HG02623 (cell line): ENCODE measurements at regions not wholly inside any gene's neighbourhood (a gene's known extent, or its start where the extent isn't known, plus 50 kb on each side); places are given as distances from the start of the nearest gene placed in this dataset.

Experiments used
- ATAC-seq: cut with Tn5 transposase; IDR thresholded peaks from one replicate; pipeline ENCODE4 v1.9.1; 2021; ENCODE audit warnings: moderate library complexity; ENCODE audit not compliant: unreplicated experiment

DNA sequence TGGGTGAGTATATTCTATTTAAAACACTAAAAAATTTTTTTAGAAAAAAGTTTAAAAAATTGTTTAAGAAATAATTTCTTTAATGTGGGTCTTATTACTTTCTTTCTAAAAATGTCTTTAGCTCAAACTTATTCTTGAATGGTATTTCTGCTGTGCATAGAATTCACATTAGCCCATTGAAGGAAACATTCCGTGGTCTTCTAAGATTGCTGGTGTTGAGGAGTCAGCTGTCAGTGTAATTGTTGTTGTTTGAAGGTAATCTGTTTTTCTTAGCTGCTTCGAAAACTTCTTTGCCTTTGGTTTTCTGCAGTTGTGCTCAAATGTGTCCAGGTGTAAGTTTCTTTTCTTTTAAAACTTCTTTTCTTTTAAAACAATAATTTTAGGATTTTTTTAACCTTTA is 85.4 kb upstream of the KLF12 start:
- ATAC-seq: no peak

DNA sequence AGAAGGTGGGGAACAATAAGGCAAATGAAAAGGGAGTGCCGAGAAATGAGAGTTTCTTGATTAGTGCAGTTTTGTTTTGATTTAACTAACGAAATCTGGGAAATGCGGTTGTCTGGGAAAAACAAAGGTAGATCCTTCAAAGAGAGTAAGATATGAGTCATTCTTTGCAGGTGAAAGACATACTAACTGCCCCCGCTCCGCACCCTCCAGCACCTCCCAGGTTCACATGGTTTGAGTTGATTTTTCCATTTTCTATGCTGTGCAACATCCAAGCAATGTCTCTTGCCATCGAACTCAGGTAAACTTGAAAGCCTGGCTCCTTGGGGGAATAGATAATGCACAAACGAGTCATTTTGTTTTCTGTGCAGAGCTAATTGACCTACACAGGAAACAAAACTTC is 84.1 kb upstream of the KLF12 start:
- no peak for ATAC-seq

DNA sequence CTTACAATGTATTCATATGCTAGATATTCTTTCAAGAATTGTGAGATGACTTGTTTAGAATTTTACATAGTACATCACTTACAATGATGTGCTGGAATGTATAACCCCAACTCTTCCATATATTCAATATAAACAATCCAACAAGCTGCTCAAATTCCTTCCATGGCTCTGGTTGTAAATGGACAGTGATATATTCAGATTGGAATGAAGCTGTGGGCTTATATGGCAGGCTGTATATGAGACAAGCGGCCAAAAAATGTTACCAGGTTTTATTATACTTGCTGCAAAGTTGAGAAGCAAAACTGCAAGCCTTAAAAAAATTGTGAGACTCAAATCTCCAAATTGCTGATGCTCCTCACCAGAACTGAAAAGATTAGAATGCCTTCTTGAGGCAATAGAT is 83.6 kb upstream of the KLF12 start:
- no peak for ATAC-seq

DNA sequence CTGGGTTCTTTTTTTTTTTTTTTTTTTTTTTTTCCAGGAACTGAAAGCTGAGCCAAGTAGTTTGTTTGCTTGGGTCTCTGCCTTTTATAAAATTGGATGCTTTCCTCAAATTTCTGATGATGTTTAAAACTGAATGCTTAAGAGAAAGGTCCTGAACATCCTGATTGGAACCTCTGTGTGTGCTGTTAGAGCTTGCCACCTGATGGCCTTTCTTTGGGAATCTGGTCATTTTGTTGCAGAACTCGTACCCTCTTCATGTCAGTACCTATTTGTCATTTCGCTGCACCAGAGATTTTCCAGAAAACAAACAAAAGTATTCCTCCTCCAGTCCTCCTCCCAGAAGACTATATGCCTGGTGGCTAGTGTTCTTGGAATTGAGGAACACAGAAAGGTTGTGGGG is 81.2 kb upstream of the KLF12 start:
- no peak for ATAC-seq

DNA sequence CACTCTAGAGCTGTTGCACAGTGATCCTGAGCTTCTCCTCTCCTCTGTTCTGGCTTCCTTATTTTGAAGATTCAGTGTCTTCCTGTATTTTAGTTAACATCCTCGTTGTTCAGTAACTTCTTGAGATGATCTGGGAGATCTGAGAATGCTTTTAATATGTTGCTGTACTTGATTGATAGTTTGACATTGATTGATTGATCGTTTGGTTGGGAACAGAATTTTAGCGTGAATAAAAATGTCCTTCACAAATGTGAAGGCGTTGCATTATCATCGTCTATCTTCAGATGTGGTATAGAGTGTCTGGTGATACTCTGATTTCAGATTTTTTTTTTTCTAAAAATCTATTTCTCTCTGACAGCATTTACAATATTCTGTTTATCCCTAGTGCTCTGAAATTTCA is 80.1 kb upstream of the KLF12 start:
- no peak for ATAC-seq

DNA sequence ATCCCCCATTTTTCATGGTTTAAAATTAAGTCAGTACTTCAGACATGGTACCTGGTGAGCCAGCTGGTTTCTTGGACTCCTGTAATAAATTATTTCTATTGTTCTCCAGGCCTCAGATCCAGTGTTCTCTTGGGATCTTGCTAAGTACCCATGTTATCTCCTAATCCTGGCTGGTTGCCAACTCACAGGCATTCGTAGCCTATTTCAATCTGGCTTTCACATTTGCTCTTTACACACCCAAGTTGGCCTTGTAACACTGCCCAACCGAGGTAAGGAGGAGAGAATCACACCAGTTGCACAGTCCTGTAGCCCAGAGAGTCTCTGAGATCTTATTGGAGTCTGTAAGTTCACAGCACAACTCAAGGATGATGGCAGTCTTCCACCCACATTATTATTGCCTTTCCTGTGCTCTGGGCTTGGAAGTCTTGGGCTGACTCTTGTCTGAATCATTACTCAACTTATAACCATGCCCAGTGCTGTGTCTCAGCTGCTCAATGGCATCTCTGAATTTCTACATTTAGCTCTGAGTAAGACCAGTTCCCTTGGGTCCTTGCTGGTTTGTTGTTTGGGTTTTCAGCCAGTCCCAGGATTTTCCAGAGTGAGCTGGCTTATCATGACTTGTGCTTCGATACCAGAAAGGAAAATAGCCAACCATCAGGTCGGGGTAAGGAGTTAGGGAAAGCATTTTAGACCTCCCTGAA is 76.6 kb upstream of the KLF12 start:
- no peak for ATAC-seq

DNA sequence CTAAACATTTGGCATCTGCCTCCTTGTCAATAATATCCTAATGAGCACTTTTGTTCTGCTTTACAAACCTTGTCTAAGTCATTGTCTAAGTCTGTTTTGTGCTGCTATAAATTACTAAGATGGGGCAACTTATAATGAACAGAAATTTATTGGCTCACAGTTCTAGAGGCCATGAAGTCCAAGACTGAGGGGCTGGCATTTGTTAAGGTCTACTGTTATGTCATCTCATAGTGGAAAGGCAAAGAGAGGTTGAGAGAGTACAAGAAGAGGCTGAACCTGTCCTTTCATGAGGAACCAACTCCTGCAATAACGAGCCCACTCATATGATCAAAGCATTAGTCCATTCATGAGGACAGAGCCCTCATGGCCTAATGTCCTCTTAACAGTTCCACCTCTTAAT is 72.7 kb upstream of the KLF12 start:
- ATAC-seq: no peak

DNA sequence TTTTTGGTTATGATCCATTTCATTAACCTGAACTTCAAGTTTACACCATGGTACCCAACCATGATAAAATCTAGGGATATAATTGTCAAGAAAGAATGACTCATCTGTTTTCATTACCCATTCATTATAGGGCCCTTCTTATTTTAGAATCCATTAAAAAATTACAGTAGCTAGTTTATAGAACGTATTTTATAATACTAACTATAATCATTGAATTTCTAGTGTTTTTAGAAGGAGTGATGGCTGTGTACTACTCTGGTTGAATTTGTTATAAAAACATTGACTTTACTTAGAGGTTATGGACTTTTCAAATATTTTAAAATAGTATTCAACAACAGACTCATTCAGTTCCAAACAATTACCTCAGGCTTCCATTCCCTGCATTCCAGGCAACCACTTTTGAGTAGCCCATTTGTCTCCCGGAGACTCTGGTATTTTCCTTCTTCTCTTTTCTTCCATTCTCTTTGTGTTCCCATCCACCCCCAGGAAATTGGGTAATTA is 71.9 kb upstream of the KLF12 start:
- ATAC-seq: no peak

DNA sequence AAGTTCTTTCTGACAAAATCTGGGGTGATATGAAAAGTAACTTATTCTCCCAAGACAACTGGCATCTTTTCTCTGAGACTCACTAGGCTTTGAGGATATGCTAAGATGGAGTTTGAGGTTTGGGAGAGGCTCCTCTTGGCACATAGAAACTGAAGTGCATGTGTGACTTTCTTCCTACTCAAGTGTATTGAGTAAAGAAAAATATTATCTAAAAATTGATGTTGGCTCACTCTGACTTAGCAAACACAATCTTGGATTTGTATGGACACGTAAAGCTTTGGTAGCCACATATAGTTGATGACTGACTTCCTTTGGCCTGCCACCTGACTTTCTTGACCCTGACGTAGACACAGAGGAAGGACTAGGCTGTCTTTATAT is 71.1 kb upstream of the KLF12 start:
- ATAC-seq: no peak

DNA sequence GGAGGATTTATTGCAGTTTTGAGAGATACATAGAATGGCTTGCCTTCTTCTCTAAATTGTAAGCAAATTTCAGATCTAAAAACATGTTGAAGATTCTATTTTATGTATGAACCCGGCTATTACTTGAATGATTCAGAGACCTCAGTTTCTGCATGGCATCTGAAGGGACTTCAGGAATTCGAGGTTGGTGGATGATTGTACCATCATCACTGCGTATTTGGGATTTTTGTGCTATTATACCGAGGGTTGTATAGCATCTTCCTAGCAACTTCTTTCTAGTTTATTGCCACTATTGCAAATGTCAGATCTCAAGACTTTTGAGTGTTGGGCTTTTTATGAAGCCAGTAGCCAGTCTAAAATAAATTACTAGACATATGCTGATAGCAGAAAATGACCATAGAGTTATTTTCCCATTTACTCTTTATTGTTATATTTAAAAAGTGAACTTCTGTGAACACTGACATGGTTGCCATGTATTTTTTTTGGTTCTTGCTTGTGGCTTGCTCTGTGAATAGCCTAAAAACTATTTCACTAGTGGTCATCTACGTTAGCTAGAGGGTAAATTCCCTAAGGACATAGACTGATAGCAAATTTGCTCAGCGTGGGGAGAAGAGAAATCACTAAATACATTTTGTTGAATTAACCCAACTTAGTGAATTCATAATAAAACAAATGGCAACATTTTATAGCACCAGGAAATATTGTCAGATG is 70.6 kb upstream of the KLF12 start:
- no peak for ATAC-seq

DNA sequence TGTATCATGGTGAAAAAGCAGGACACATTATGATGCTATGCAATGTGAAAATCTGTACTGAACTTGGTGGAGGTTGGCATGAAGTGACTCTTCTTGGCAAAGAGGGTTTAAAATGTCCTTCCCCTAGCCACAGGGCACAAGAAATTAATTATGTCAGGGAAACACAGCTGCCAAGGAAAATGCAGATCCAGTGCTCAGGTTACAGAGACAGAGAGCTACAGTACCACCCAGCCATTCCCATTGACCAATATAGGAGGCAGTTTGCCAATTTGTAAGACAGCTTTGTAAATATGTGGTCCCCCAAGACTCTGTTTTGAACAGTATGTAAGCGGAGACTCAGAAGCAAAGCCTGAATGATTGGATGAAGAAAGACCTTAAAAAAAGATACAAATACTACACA is 69.4 kb upstream of the KLF12 start:
- ATAC-seq: no peak

DNA sequence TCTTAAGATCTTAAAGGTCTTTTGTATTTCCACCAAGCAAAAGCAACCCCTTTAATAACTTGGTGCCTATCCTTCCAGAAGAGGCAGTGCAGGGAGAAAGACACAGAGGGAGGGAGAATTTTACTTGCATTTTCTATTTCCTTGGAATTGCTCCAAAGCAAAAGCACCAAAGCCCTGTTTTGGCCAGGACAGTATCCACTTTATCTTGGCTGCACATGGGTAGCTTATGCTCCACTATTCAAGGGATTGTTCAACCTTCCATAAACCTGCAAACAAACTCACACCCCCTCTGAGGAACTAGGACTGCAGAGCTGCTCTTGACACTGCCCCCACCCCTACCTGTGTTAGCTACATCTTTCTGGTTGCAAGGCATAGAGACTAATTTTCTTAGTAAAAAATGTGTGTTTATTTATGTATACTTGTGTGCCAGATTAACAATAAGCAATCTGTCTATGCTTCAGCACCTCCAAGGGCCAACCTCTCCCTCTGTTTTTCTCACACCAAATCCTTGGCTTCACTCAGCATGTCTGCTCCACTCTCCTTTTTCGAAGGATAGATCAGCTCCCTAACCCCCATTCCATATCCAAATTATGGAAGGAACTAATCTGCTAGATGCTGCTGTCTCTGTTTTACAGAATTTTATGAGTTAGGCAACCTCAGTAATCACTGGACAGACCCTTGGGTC is 68.1 kb upstream of the KLF12 start:
- ATAC-seq: no peak

DNA sequence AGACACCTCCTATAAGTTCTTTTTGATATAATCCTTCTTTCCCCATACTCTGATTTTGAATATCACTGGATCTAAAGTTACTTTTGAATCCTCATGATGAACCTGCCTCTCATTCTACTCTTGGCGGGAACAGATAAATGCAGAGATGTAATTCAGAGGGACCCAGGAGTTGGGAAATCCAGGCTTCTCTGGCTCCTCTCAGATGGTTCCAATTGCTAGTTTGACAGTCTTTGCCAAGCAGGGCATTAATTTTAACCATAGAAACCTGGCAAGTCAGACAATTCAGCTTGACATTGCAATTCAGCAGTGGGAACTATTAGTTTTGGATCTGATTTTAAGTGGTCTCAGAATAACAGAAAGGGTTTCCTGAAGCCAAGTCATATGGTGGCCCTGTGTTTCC is 67.3 kb upstream of the KLF12 start:
- ATAC-seq: no peak

DNA sequence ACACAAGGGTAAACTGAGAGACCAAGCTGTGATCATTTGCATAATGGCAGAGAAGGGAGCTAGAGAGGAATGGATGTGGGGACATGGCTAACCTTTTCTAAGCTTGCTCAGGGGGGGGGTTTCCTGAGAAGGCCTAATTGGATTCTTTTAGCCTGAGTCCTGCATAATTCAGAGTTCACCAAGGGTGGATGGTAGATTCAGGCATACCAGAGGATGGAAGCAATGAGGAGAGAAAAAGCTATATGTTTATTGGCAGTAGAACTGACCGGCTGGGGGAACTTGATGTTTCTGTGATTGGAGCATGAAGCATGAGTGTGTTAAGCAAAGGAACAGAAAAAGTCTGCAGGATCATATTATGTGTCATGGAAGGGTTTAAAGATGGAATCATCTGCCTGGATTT is 65.9 kb upstream of the KLF12 start:
- no peak for ATAC-seq

DNA sequence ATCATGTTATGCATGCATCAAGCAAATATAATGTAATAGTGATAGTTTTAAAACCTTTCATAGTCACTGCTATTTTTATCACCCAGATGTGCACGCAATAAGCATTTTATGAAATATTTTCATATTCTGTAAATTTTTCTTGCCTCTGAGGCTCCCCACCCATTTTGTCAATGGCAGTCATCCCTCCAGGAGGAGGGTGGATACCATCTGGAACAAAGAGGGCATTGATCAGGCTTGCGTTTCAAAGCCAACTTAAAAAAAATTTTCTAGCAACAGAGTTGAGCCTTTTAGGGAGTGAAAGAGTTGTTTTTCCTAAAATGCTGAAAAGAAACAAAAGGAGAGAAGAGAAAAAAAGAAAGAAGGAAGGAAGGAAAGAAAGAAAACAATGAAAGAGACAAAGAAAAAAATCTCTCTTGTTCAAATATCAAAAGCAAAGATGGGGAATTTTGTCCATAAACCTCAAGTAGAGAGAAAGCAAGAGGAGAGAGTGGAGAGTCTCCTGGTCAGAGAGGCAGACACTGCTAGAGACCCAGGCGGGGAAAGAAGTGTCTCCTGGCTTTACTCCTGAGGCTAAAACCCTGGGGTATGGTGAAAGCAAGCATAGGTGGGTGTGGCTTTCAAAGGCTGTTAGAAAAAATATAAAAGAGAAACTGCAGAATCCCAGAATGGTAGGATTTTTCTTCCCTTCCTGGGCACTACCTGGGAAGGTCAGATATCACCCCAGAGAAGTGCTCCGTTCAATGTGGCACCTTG is 63.6 kb upstream of the KLF12 start:
- no peak for ATAC-seq

DNA sequence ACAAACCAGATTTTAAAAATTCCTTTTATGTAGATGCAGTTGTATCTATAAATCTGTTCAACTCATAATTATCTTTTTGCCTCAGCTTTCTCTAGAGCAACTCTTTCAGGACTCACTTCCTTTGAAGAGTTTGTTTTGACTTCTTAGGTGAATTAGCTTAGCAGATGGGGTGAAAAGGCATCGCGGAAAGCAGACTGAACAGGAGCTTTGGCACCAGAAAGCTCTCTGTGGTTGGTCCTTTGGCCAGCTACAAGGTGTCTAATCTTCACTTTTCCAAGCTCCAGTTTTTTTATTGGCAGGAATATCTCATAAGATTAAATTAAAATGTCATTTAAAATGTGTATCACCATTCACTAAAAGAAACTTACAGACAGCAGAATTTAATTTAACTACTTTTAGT is 60.6 kb upstream of the KLF12 start:
- ATAC-seq: no peak

DNA sequence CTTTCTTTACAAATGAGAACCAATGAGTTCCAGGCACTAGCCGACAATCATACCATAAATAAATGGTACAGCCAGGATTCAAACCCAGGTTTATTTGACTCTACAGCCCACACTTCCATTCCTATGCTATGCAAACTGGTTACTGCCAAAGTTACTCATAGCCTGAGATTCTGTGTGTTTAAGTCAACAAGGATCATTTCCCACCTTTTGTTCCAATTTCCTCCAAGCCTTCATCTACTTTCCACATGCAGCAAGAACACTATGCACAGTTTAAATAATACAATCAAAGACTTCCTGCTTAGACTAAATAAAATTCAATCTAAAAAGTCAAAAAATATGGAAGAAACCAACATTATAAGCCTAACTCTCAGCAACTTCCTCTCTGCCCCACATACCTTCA is 59.2 kb upstream of the KLF12 start:
- no peak for ATAC-seq

DNA sequence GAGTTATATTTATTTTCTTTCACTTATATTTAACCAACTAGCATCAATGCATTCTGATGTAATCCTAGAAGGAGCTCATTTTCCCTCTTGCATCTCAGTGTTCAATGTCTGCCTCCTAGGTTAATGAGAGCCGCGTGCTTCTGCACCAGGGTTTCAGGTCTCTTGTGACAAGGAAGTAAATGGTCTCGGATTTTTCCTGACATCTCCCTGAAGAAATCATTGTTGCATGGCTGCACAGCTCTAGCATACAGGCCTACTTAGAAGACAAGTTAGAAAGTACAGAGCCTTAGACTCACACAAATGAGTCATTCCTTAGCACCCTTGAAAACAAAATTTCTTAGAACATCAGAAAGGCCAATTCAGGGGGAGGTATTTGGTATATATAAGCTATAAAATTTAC is 57.2 kb upstream of the KLF12 start:
- no peak for ATAC-seq

DNA sequence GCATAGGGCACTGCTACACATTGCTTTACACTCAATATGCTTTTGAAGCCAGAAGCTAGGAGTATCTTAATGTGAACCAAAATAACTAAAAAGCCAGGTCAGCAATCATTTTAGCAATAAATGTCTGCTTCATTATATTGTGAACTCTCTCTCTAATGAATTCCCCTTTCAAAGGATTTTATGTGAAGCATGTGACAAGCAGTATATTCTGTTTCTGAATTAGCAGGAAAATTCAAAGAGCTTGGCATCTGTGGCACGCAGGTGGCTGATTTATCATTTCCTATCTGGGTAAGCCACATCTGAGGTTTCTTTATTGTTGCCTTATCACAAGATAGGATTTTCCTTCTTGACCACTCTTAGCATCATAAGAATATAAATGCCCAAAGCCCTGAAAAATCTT is 56.8 kb upstream of the KLF12 start:
- no peak for ATAC-seq

DNA sequence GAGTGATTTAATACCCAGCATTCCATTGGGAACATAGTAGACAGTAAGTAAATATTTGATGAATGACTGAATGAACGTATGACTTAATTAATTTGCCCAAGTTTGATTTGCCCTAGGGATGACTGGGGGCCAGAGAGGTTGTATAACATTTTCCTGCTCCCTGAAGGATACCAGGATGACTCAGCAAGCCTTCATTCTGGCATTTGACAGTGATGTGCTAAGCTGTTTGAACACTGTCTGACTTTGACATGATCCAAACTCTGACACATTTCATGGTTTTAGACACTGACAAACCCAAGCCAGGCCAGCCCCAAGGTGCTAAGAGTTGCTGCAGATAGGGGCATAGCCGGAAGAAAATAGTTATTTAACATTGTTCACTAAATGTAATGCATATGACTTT is 53.4 kb upstream of the KLF12 start:
- ATAC-seq: no peak

DNA sequence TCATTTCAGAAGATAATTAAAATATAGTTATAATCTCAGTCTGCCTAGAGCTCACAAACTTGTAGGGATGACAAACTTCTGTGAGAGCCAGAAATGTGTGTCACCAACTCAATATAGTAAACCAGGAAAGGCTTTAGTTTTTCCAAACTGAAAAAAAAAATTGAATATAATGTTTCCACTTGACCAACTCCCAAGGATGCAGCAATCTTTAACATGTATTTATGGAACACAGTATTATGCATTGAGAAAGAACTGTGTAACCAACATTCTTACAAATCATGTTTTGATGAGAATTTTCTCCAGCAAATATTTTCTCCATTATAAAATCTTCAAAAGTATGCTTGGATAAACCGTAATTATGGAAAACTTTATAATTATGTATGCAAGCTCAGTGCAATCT is 50.1 kb upstream of the KLF12 start:
- ATAC-seq: no peak
